ENCODE measurements at regions not wholly inside any gene's neighbourhood (a gene's known extent, or its start where the extent isn't known, plus 50 kb on each side); places are given as distances from the start of the nearest gene placed in this dataset.

- TF ChIP-seq CTCF (conservative IDR thresholded peaks at IDR 0.05; ENCODE audit: low read length) (no peak), EZH2phosphoT487 (IDR thresholded peaks at IDR 0.05; ENCODE audit: borderline replicate concordance) (no peak)
These were observed 199.5 kb upstream of the DMRT1 start for GRCh38 chr9:642014-642413.
